Ishikawa (cell line): ENCODE measurements at regions not wholly inside any gene's neighbourhood (a gene's known extent, or its start where the extent isn't known, plus 50 kb on each side); places are given as distances from the start of the nearest gene placed in this dataset.

Experiments used
- CEBPB ChIP-seq: IDR thresholded peaks from 2 replicates; pipeline ENCODE4 v1.6.1; 2012
- CREB1 ChIP-seq: IDR thresholded peaks from 2 replicates; pipeline ENCODE4 v1.6.1; 2012; ENCODE audit warnings: low read depth
- EGR1 ChIP-seq: IDR thresholded peaks from 2 replicates; pipeline ENCODE4 v1.6.1; 2012
- EP300 ChIP-seq: IDR thresholded peaks from 2 replicates; pipeline ENCODE4 v1.6.1; 2012; ENCODE audit warnings: borderline replicate concordance
- FOXM1 ChIP-seq: IDR thresholded peaks from 2 replicates; pipeline ENCODE4 v1.6.1; 2012; ENCODE audit warnings: low read depth, borderline replicate concordance
- NFIC ChIP-seq: IDR thresholded peaks from 2 replicates; pipeline ENCODE4 v1.6.1; 2012
- RAD21 ChIP-seq: IDR thresholded peaks from 2 replicates; pipeline ENCODE4 v1.6.1; 2012; ENCODE audit warnings: low read depth
- TAF1 ChIP-seq: IDR thresholded peaks from 2 replicates; pipeline ENCODE4 v1.6.1; 2012; ENCODE audit warnings: low read depth, mild to moderate bottlenecking
- TCF12 ChIP-seq: IDR thresholded peaks from 2 replicates; pipeline ENCODE4 v1.6.1; 2012; ENCODE audit warnings: low read depth
- TEAD4 ChIP-seq: IDR thresholded peaks from 2 replicates; pipeline ENCODE4 v1.6.1; 2012
- YY1 ChIP-seq: IDR thresholded peaks from 2 replicates; pipeline ENCODE4 v1.6.1; 2012; ENCODE audit warnings: low read depth
- ZBTB7A ChIP-seq: IDR thresholded peaks from 2 replicates; pipeline ENCODE4 v1.6.1; 2012; ENCODE audit warnings: low read depth
- TF ChIP-seq, protein P1 (sequence below): IDR thresholded peaks from 2 replicates; pipeline ENCODE4 v1.6.1; 2012
- TF ChIP-seq, protein P2 (sequence below): IDR thresholded peaks from 2 replicates; pipeline ENCODE4 v1.6.1; 2012; ENCODE audit warnings: low read depth, mild to moderate bottlenecking
- TF ChIP-seq, protein P3 (sequence below): IDR thresholded peaks from 2 replicates; pipeline ENCODE4 v1.6.1; 2012

DNA sequence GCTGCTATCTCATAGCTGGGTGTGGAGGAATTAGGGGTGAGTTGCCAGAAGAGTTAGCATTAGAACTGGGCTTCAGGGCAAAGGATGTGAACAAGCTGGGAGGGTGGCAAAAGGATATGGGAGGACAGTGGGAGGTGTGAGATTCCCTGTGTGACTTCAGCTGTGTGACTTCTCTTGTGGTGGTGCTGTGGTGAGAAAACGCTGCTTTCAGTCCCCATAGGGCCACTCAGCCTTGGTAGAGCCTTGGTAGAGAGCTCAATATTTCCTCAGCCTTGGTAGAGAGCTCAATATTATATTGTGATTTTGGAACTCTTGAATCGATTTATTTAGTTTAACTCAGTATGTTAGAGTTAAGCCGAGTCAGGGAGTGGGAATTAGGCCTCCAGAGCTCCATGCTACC, 499.7 kb downstream of the EDEM1 start:
- TF ChIP-seq EP300 (no peak), TAF1 (no peak), RAD21 (no peak), EGR1 (no peak), TEAD4 (no peak), YY1 (no peak), CEBPB (no peak), TCF12 (no peak), CREB1 (no peak), ZBTB7A (no peak)
- TF ChIP-seq, protein P1, sequence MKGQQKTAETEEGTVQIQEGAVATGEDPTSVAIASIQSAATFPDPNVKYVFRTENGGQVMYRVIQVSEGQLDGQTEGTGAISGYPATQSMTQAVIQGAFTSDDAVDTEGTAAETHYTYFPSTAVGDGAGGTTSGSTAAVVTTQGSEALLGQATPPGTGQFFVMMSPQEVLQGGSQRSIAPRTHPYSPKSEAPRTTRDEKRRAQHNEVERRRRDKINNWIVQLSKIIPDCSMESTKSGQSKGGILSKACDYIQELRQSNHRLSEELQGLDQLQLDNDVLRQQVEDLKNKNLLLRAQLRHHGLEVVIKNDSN = no peak

DNA sequence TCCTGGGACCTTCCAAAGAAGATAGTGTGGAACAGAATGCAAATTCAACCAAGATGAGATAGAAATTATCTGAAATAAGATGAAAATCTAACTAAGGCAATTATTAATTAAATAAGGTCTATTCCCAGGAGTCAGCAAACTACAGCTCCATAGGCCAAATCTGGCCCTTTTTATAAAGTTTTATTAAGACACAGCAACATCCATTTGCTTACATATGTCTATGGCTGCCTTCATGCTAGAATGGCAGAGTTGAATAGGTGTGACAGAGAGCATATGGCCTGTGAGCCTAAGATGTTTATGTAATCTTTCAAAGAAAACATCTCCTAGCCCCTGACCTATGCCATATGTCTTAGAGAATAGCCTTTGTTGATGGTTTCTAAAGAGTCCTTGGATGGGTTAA, 503.0 kb downstream of the EDEM1 start:
- TF ChIP-seq TEAD4 = no peak
- TF ChIP-seq RAD21 = no peak
- TF ChIP-seq NFIC = no peak

DNA sequence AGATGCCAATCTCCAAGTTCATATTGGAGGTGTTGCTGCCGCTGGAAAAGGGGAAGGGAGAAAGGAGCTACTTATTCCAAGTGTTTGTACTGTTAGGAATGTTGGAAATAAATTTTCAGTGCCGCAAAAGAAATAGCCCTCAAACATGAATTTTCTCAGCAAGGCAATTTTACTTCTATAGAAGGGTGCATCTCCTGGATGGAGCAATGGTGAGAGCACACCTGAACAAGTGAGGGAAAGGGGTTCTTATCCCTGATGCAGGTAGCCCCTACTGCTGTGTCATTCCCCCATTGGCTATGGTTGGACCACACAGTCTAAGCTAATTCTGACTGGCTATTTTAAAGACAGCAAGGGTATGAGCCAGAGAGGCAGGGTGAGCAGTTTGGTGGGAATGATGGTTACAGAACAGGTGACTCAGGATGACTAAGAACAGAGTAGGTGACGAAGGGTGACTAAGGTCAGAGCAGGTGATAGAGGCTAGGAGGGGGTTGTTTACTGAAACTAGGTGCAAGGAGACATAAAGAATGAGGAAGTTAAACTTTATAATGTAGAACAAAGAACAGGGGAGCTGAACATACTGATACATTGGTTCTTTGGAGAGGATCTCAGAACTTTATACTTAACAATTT, 503.5 kb downstream of the EDEM1 start:
- TF ChIP-seq EP300 = no peak
- TF ChIP-seq, protein P2, sequence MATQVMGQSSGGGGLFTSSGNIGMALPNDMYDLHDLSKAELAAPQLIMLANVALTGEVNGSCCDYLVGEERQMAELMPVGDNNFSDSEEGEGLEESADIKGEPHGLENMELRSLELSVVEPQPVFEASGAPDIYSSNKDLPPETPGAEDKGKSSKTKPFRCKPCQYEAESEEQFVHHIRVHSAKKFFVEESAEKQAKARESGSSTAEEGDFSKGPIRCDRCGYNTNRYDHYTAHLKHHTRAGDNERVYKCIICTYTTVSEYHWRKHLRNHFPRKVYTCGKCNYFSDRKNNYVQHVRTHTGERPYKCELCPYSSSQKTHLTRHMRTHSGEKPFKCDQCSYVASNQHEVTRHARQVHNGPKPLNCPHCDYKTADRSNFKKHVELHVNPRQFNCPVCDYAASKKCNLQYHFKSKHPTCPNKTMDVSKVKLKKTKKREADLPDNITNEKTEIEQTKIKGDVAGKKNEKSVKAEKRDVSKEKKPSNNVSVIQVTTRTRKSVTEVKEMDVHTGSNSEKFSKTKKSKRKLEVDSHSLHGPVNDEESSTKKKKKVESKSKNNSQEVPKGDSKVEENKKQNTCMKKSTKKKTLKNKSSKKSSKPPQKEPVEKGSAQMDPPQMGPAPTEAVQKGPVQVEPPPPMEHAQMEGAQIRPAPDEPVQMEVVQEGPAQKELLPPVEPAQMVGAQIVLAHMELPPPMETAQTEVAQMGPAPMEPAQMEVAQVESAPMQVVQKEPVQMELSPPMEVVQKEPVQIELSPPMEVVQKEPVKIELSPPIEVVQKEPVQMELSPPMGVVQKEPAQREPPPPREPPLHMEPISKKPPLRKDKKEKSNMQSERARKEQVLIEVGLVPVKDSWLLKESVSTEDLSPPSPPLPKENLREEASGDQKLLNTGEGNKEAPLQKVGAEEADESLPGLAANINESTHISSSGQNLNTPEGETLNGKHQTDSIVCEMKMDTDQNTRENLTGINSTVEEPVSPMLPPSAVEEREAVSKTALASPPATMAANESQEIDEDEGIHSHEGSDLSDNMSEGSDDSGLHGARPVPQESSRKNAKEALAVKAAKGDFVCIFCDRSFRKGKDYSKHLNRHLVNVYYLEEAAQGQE = no peak
- no peak for TF ChIP-seq CREB1
- TF ChIP-seq, protein P3, sequence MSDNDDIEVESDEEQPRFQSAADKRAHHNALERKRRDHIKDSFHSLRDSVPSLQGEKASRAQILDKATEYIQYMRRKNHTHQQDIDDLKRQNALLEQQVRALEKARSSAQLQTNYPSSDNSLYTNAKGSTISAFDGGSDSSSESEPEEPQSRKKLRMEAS = no peak
- no peak for TF ChIP-seq ZBTB7A
- no peak for TF ChIP-seq EGR1
- TF ChIP-seq, protein P1 = no peak
- TF ChIP-seq NFIC = no peak
- TF ChIP-seq FOXM1 = no peak
- no peak for TF ChIP-seq TEAD4
- TF ChIP-seq YY1 = no peak
- TF ChIP-seq TCF12 = no peak
- TF ChIP-seq TAF1 = no peak
- no peak for TF ChIP-seq CEBPB
- TF ChIP-seq RAD21 = no peak

DNA sequence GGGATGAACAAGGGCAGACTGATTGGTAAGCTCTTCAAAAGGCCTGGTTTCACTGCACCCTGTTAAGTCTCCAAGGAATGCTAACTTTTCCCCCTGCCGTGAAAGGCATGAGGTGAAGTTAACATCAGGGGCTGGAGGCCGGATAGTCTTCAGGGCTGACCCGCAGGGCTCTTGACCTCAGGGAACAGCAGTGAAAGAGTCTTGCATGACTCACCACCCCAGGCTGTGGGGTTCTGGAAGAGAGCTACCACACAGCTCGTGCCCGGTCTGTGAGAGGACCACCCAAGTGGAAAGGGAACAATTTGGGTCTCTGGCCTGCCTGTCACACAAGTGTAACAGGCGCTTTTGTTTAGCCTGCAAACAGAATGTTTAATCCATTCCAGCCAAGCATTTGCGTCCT, 504.9 kb downstream of the EDEM1 start:
- TF ChIP-seq NFIC (no peak), EGR1 (no peak), TCF12 (no peak)

DNA sequence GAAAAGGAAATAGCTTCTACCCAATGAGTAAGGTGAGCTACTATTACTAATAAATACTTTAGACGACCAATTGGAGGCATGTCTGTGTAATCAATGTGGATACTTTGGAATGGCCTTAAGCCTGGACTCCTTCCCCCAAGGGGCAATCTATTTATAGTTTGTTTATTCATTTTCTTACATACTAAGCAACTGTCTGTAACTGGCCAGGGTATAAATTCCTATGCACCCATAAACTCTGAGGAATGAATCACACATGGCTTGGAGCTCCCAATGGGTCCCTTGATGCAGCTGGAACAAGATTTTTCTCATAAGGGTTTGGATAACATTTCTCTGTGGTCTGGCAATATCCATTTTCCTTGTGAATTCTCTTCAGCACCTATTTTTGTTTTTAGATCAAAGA, 506.8 kb downstream of the EDEM1 start:
- TF ChIP-seq, protein P2 = no peak
- TF ChIP-seq, protein P3 = no peak
- TF ChIP-seq TCF12 = no peak
- TF ChIP-seq, protein P1 = no peak
- TF ChIP-seq CREB1 = no peak
- TF ChIP-seq NFIC = no peak
- TF ChIP-seq RAD21 = no peak
- TF ChIP-seq YY1 = no peak
- TF ChIP-seq TEAD4 = no peak

DNA sequence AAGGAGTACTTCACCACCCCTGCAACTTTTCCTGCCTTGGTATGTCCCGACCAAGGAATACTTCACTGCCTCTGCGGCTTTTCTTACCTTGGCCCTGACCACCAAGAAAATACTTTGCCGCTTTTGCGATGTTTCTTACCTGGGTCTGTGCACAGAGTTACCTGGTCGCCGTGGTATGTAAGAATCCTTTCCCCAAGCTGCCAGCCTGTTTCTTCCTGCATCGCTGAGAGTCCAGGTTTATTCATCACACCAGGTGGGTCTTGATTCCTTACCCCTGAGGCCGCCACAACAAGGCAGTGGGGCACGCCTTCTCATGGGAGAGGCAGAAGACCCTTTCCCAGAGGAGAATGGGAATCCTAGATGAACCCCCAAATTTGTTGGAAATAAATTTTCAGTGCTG, 511.3 kb downstream of the EDEM1 start:
- TF ChIP-seq, protein P2 = no peak
- TF ChIP-seq, protein P3 = no peak
- TF ChIP-seq RAD21 = no peak
- no peak for TF ChIP-seq EP300
- TF ChIP-seq EGR1 = no peak
- no peak for TF ChIP-seq NFIC
- TF ChIP-seq TCF12 = no peak
- TF ChIP-seq TEAD4 = no peak
- no peak for TF ChIP-seq ZBTB7A
- TF ChIP-seq CEBPB = no peak
- no peak for TF ChIP-seq TAF1
- no peak for TF ChIP-seq CREB1
- TF ChIP-seq, protein P1 = no peak
- TF ChIP-seq FOXM1 = no peak
- no peak for TF ChIP-seq YY1
